Thymus (tissue), 11 donors: ENCODE measurements at regions not wholly inside any gene's neighbourhood (a gene's known extent, or its start where the extent isn't known, plus 50 kb on each side); places are given as distances from the start of the nearest gene placed in this dataset.

Experiments used
- DNase-seq, 9 donors: peaks; one replicate each; pipeline ENCODE4 v3.0.0-alpha.2; 2013; ENCODE audit warnings: low spot score in 9 of 9, low read depth in 6 of 9, missing footprints in 1 of 9
- H3K27ac ChIP-seq, 2 donors: one replicate each; pipeline ENCODE4 v1.5.1; 2013; ENCODE audit warnings: control low read depth in 1 of 2, low read depth in 1 of 2, low read length in 1 of 2, mild to moderate bottlenecking in 1 of 2, moderate library complexity in 1 of 2
- H3K27me3 ChIP-seq, 2 donors: one replicate each; pipeline ENCODE4 v1.5.1; 2013; ENCODE audit warnings: low read length in 1 of 2; ENCODE audit not compliant: control insufficient read depth in 2 of 2, insufficient read depth in 1 of 2
- H3K36me3 ChIP-seq, 2 donors: one replicate each; pipeline ENCODE4 v1.5.1; 2013; ENCODE audit warnings: low read length in 1 of 2, mild to moderate bottlenecking in 1 of 2, moderate library complexity in 1 of 2; ENCODE audit not compliant: control insufficient read depth in 2 of 2, insufficient read depth in 2 of 2
- H3K4me1 ChIP-seq, 2 donors: one replicate each; pipeline ENCODE4 v1.5.1; 2013; ENCODE audit warnings: low read length in 2 of 2; ENCODE audit not compliant: control insufficient read depth in 2 of 2, insufficient read depth in 2 of 2
- H3K4me3 ChIP-seq, 2 donors: one replicate each; pipeline ENCODE4 v1.5.1; 2013; ENCODE audit warnings: low read length in 2 of 2, control low read depth in 1 of 2, mild to moderate bottlenecking in 1 of 2
- H3K9me3 ChIP-seq, 2 donors: one replicate each; pipeline ENCODE4 v1.5.1; 2013; ENCODE audit warnings: low read length in 1 of 2, mild to moderate bottlenecking in 1 of 2; ENCODE audit not compliant: control insufficient read depth in 2 of 2, insufficient read depth in 1 of 2
- WGBS: extraction: QIAGEN DNeasy Blood & Tissue Kit; methylation state at CpG from one replicate; pipeline ENCODE4 v1.1.7; 2013; 5-methylcytosine and 5-hydroxymethylcytosine counted together
- donor health status: healthy.

GRCh38 chr5:30040488-30041118, 1152.9 kb upstream of the CDH6 start:
- no peak overlapping the region for H3K4me3 ChIP-seq
- WGBS, result 40% methylated on average over 6 of the region's 6 CpGs
- no peaks in the 10 kb centered on the region for H3K9me3 ChIP-seq
- H3K27me3 ChIP-seq, result no peaks in the 10 kb centered on the region
- no peak overlapping the region for H3K27ac ChIP-seq
- peak in 4 of 9 donors; percentile 2 to 31 (median 12) for DNase-seq
- no peaks in the 10 kb centered on the region for H3K4me1 ChIP-seq
- no peaks in the 10 kb centered on the region for H3K36me3 ChIP-seq

- Histone ChIP-seq H3K27me3 (no peaks in the 10 kb centered on the region), H3K4me1 (no peaks in the 10 kb centered on the region), H3K9me3 (no peaks in the 10 kb centered on the region), H3K36me3 (no peaks in the 10 kb centered on the region), H3K4me3 (no peak overlapping the region), H3K27ac (no peak overlapping the region)
- DNase-seq, result no peak
Measured at GRCh38 chr5:30039379-30039778, 1154.1 kb upstream of the CDH6 start.

- Histone ChIP-seq H3K27me3 (no peaks in the 10 kb centered on the region), H3K4me1 (no peaks in the 10 kb centered on the region), H3K4me3 (no peak overlapping the region), H3K9me3 (no peaks in the 10 kb centered on the region), H3K27ac (no peak overlapping the region), H3K36me3 (no peaks in the 10 kb centered on the region)
- 79% methylated on average over 2 of the region's 2 CpGs for WGBS
- no peak for DNase-seq
Measured at GRCh38 chr5:30034870-30035269, 1158.6 kb upstream of the CDH6 start.

GRCh38 chr5:30030101-30030500, 1163.4 kb upstream of the CDH6 start:
- no peak for DNase-seq
- no peaks in the 10 kb centered on the region for H3K9me3 ChIP-seq
- no peak overlapping the region for H3K27ac ChIP-seq
- no peak overlapping the region for H3K4me3 ChIP-seq
- 62% methylated on average over 2 of the region's 2 CpGs for whole genome bisulfite sequencing
- no peaks in the 10 kb centered on the region for H3K4me1 ChIP-seq
- H3K36me3 ChIP-seq, result no peaks in the 10 kb centered on the region
- no peaks in the 10 kb centered on the region for H3K27me3 ChIP-seq

GRCh38 chr5:30001826-30002225, 1191.7 kb upstream of the CDH6 start:
- Histone ChIP-seq H3K9me3 (no peaks in the 10 kb centered on the region), H3K27ac (no peak overlapping the region)
- 87% methylated on average over 2 of the region's 2 CpGs for WGBS

GRCh38 chr5:30000231-30000630, 1193.3 kb upstream of the CDH6 start:
- Histone ChIP-seq H3K27me3 (no peaks in the 10 kb centered on the region), H3K4me1 (no peaks in the 10 kb centered on the region)

More at GRCh38 chr5:30001826-30002225, 1191.7 kb upstream of the CDH6 start:
- Histone ChIP-seq H3K4me1 (no peaks in the 10 kb centered on the region), H3K27me3 (no peaks in the 10 kb centered on the region), H3K4me3 (no peak overlapping the region), H3K36me3 (no peaks in the 10 kb centered on the region)
- DNase-seq, result no peak

GRCh38 chr5:29995154-29995553, 1198.3 kb upstream of the CDH6 start:
- WGBS, result 95% methylated on average over 1 of the region's 1 CpG
- no peaks in the 10 kb centered on the region for H3K36me3 ChIP-seq
- H3K27ac ChIP-seq, result no peak overlapping the region
- DNase-seq, result no peak
- H3K9me3 ChIP-seq, result no peaks in the 10 kb centered on the region
- no peaks in the 10 kb centered on the region for H3K4me1 ChIP-seq
- no peak overlapping the region for H3K4me3 ChIP-seq
- no peaks in the 10 kb centered on the region for H3K27me3 ChIP-seq

More at GRCh38 chr5:30000231-30000630, 1193.3 kb upstream of the CDH6 start:
- no peak for DNase-seq
- Histone ChIP-seq H3K4me3 (no peak overlapping the region), H3K27ac (no peak overlapping the region), H3K9me3 (no peaks in the 10 kb centered on the region), H3K36me3 (no peaks in the 10 kb centered on the region)

GRCh38 chr5:29994519-29994918, 1199.0 kb upstream of the CDH6 start:
- H3K4me1 ChIP-seq, result no peaks in the 10 kb centered on the region
- no peak overlapping the region for H3K27ac ChIP-seq
- H3K4me3 ChIP-seq, result no peak overlapping the region
- WGBS, result 58% methylated on average over 3 of the region's 3 CpGs
- no peaks in the 10 kb centered on the region for H3K36me3 ChIP-seq
- DNase-seq, result no peak
- no peaks in the 10 kb centered on the region for H3K27me3 ChIP-seq
- no peaks in the 10 kb centered on the region for H3K9me3 ChIP-seq

GRCh38 chr5:29993286-29993685, 1200.2 kb upstream of the CDH6 start:
- Histone ChIP-seq H3K27ac (no peak overlapping the region), H3K9me3 (no peaks in the 10 kb centered on the region), H3K27me3 (no peaks in the 10 kb centered on the region), H3K4me3 (no peak overlapping the region), H3K4me1 (no peaks in the 10 kb centered on the region), H3K36me3 (no peaks in the 10 kb centered on the region)
- no peak for DNase-seq
- 87% methylated on average over 3 of the region's 3 CpGs for WGBS

- no peak overlapping the region for H3K27ac ChIP-seq
- no peak overlapping the region for H3K4me3 ChIP-seq
- 82% methylated on average over 1 of the region's 1 CpG for WGBS
- H3K9me3 ChIP-seq, result no peaks in the 10 kb centered on the region
- no peak for DNase-seq
- H3K27me3 ChIP-seq, result no peaks in the 10 kb centered on the region
- no peaks in the 10 kb centered on the region for H3K4me1 ChIP-seq
- no peaks in the 10 kb centered on the region for H3K36me3 ChIP-seq
Measured at GRCh38 chr5:29992248-29992647, 1201.2 kb upstream of the CDH6 start.
